Tibial nerve (tissue), 3 donors: ENCODE measurements at regions not wholly inside any gene's neighbourhood (a gene's known extent, or its start where the extent isn't known, plus 50 kb on each side); places are given as distances from the start of the nearest gene placed in this dataset.

Experiments
- CTCF ChIP-seq, 5 experiments: fragments of 200-600 bp in 3 of 5; fragments of 450-650 bp in 2 of 5; sonication (generic) in 3 of 5; IDR thresholded peaks; one replicate each; pipeline ENCODE4 v1.5.1; 2016 to 2019; ENCODE audit warnings: antibody characterized with exemption in 5 of 5, mild to moderate bottlenecking in 3 of 5, moderate library complexity in 2 of 5
- POLR2A ChIP-seq, 2 donors: fragments of 450-650 bp; IDR thresholded peaks; one replicate each; pipeline ENCODE4 v1.6.1; 2017; ENCODE audit warnings: antibody characterized with exemption in 2 of 2, mild to moderate bottlenecking in 2 of 2, moderate library complexity in 2 of 2

- TF ChIP-seq POLR2A (IDR thresholded peaks at IDR 0.05): no peak
- TF ChIP-seq CTCF (IDR thresholded peaks at IDR 0.05): no peak
These were observed 190.2 kb downstream of the CPE start for GRCh38 chr4:165569031-165569430.
